Loucy (cell line): ENCODE measurements at regions not wholly inside any gene's neighbourhood (a gene's known extent, or its start where the extent isn't known, plus 50 kb on each side); places are given as distances from the start of the nearest gene placed in this dataset.

Source experiments
- H2AFZ ChIP-seq: fragments of 200-600 bp; sonication (generic); 2 replicates; pipeline ENCODE4 v1.6.0; 2016; ENCODE audit warnings: antibody characterized with exemption, mild to moderate bottlenecking, low read length, moderate library complexity
- H3F3A ChIP-seq: fragments of 200-600 bp; 2 replicates; pipeline ENCODE4 v1.6.0; 2016; ENCODE audit warnings: antibody characterized with exemption, low read depth, mild to moderate bottlenecking
- H3K27me3 ChIP-seq: fragments of 200-600 bp; sonication (generic); 2 replicates; pipeline ENCODE4 v1.6.1; 2014; ENCODE audit warnings: low read length, mild to moderate bottlenecking; ENCODE audit not compliant: insufficient read depth, poor library complexity, severe bottlenecking
- H3K36me3 ChIP-seq: fragments of 200-600 bp; sonication (generic); 2 replicates; pipeline ENCODE4 v1.6.1; 2016; ENCODE audit warnings: low read length; ENCODE audit not compliant: insufficient read depth
- H3K4me1 ChIP-seq: fragments of 200-600 bp; sonication (generic); 2 replicates; pipeline ENCODE4 v1.5.1; 2014; ENCODE audit warnings: low read length, mild to moderate bottlenecking; ENCODE audit not compliant: insufficient read depth, poor library complexity, severe bottlenecking
- H3K4me2 ChIP-seq: fragments of 200-600 bp; sonication (generic); 2 replicates; pipeline ENCODE4 v1.6.0; 2014; ENCODE audit warnings: antibody characterized with exemption, low read length, low read depth, mild to moderate bottlenecking; ENCODE audit not compliant: poor library complexity, severe bottlenecking
- H3K4me3 ChIP-seq: fragments of 200-600 bp; sonication (generic); 2 replicates; pipeline ENCODE4 v1.5.1; 2014; ENCODE audit warnings: low read length, mild to moderate bottlenecking, mixed read lengths; ENCODE audit not compliant: poor library complexity, severe bottlenecking
- H3K79me2 ChIP-seq: fragments of 200-600 bp; sonication (generic); 2 replicates; pipeline ENCODE4 v1.6.1; 2014; ENCODE audit warnings: low read length; ENCODE audit not compliant: insufficient read depth
- H3K9ac ChIP-seq: fragments of 200-600 bp; sonication (generic); 2 replicates; pipeline ENCODE4 v1.6.0; 2014; ENCODE audit warnings: mild to moderate bottlenecking, low read depth, low read length, moderate library complexity; ENCODE audit not compliant: poor library complexity, severe bottlenecking
- H3K9me2 ChIP-seq: fragments of 200-600 bp; sonication (generic); replicated peaks from 2 replicates; pipeline ENCODE4 v1.6.1; 2016; ENCODE audit warnings: low read depth, low read length, mixed read lengths
- H3K9me3 ChIP-seq: fragments of 200-600 bp; sonication (generic); 2 replicates; pipeline ENCODE4 v1.6.1; 2014; ENCODE audit warnings: mild to moderate bottlenecking, antibody characterized with exemption, low read length, low read depth; ENCODE audit not compliant: insufficient read depth
- H4K20me1 ChIP-seq: fragments of 200-600 bp; sonication (generic); 2 replicates; pipeline ENCODE4 v1.6.0; 2014; ENCODE audit warnings: antibody characterized with exemption, low read length, mild to moderate bottlenecking; ENCODE audit not compliant: insufficient read depth, poor library complexity, severe bottlenecking
- EZH2phosphoT487 ChIP-seq: fragments of 200-600 bp; IDR thresholded peaks from 2 replicates; pipeline ENCODE4 v1.6.1; 2018; ENCODE audit warnings: antibody characterized with exemption, mild to moderate bottlenecking, moderate library complexity, borderline replicate concordance
- TF ChIP-seq, protein P1 (sequence below): fragments of 200-600 bp; sonication (generic); conservative IDR thresholded peaks from 2 replicates; pipeline ENCODE4 v1.5.1; 2014; ENCODE audit warnings: mild to moderate bottlenecking, antibody characterized with exemption, low read length

DNA sequence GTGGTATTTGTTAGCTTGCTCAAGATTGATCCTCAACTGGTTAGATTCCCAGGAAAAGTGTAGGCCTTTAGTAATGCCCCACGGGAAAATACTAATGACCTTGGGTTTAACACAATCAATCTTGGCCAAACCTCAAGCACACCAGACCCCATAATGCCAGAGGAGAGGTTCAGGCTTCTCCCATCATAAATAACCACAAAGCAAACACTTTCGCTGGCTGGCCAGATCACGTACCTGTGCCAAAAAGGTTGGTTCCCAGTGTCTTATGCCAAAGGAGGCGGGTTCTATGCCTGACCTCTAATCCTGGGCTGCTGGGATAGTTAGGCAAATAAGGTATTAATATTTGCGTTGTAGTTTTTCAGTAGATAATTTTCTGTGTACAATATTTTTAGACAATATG is 379.2 kb upstream of the CDH18 start:
- H3K9me2 ChIP-seq, result no peaks in the 10 kb centered on the region
- TF ChIP-seq, protein P1, sequence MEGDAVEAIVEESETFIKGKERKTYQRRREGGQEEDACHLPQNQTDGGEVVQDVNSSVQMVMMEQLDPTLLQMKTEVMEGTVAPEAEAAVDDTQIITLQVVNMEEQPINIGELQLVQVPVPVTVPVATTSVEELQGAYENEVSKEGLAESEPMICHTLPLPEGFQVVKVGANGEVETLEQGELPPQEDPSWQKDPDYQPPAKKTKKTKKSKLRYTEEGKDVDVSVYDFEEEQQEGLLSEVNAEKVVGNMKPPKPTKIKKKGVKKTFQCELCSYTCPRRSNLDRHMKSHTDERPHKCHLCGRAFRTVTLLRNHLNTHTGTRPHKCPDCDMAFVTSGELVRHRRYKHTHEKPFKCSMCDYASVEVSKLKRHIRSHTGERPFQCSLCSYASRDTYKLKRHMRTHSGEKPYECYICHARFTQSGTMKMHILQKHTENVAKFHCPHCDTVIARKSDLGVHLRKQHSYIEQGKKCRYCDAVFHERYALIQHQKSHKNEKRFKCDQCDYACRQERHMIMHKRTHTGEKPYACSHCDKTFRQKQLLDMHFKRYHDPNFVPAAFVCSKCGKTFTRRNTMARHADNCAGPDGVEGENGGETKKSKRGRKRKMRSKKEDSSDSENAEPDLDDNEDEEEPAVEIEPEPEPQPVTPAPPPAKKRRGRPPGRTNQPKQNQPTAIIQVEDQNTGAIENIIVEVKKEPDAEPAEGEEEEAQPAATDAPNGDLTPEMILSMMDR, result no peak
- no peak for TF ChIP-seq EZH2phosphoT487
- H3K4me3 ChIP-seq, result no peak overlapping the region
- H3K9me3 ChIP-seq, result no peaks in the 10 kb centered on the region
- no peaks in the 10 kb centered on the region for H3F3A ChIP-seq
- H3K27me3 ChIP-seq, result no peaks in the 10 kb centered on the region
- H3K4me1 ChIP-seq, result no peaks in the 10 kb centered on the region
- no peaks in the 10 kb centered on the region for H4K20me1 ChIP-seq
- H3K36me3 ChIP-seq, result no peaks in the 10 kb centered on the region
- H3K79me2 ChIP-seq, result no peaks in the 10 kb centered on the region
- no peak overlapping the region for H3K4me2 ChIP-seq
- no peak overlapping the region for H2AFZ ChIP-seq
- H3K9ac ChIP-seq, result no peak overlapping the region

DNA sequence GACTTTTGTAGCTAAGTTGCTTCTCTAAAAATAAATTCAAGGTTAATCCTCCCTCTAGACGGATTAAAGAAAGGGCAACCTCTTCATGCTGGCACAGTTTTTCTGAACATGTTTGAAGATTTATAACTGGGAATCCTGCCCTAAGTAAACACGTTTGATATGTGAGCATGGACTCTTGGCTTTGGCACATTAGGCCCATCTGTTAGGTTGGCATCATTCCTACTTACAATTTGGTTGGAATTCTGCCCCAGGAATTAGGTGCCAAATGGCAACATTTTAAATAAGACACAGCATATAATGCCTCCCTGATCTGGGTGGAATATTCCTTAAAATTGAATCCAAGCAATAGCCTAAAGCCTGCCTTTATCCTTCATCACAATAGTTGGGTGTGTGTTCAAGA is 372.3 kb upstream of the CDH18 start:
- Histone ChIP-seq H3K9me2 (no peaks in the 10 kb centered on the region), H4K20me1 (no peaks in the 10 kb centered on the region), H3K36me3 (no peaks in the 10 kb centered on the region), H3K9ac (no peak overlapping the region), H3K79me2 (no peaks in the 10 kb centered on the region), H3K9me3 (no peaks in the 10 kb centered on the region), H3K4me1 (no peaks in the 10 kb centered on the region), H2AFZ (no peak overlapping the region), H3K4me2 (no peak overlapping the region), H3K27me3 (no peaks in the 10 kb centered on the region), H3F3A (no peaks in the 10 kb centered on the region), H3K4me3 (no peak overlapping the region)
- TF ChIP-seq EZH2phosphoT487, result no peak
- TF ChIP-seq, protein P1, result no peak

DNA sequence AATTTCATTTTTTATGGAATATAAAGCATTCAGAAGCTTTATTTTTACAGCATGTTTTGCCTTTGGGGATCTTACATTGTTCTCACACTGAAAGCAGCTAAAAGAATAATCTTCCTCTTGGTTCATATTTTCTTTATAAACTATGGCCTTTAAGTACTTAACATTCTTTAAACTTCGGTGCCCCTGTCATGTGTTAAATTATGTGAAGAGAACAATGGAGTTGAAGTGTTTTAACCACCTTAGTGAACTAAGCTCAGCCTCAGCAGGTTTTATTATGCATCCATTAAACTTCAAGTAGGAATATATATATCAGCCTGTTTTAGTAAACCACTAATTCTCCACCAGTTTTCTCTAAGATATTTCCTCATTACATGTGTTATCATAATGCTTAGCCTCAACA is 371.4 kb upstream of the CDH18 start:
- Histone ChIP-seq H4K20me1 (no peaks in the 10 kb centered on the region), H2AFZ (no peak overlapping the region), H3K4me1 (no peaks in the 10 kb centered on the region), H3K4me3 (no peak overlapping the region), H3K9ac (no peak overlapping the region), H3F3A (no peaks in the 10 kb centered on the region), H3K9me2 (no peaks in the 10 kb centered on the region), H3K4me2 (no peak overlapping the region), H3K36me3 (no peaks in the 10 kb centered on the region), H3K27me3 (no peaks in the 10 kb centered on the region), H3K79me2 (no peaks in the 10 kb centered on the region), H3K9me3 (no peaks in the 10 kb centered on the region)
- no peak for TF ChIP-seq EZH2phosphoT487
- TF ChIP-seq, protein P1, result no peak
